A549 (cell line): ENCODE measurements at regions not wholly inside any gene's neighbourhood (a gene's known extent, or its start where the extent isn't known, plus 50 kb on each side); places are given as distances from the start of the nearest gene placed in this dataset.
A peak's percentile ranks its signal among the peaks of the same experiment; 100 is the strongest.

Experiments
- ATAC-seq, 2 experiments: fragments of 200-7000 bp in 1 of 2; fragments of >200 bp in 1 of 2; cut with Nextera tagmentation in 1 of 2; cut with Tn5 transposase in 1 of 2; 3 replicates each; pipeline versions ENCODE4 v1.8.0 to v1.9.1; 2018 to 2020; ENCODE audit warnings: mild to moderate bottlenecking in 1 of 2, moderate library complexity in 1 of 2
- CTCF ChIA-PET: fragments of 300-600 bp; sonication (Branson Sonifier 250); formaldehyde crosslinking; extraction: SDS; loops from one replicate; lab custom pipeline; 2021; ENCODE audit warnings: antibody characterized with exemption, inconsistent platforms; lab: Yijun Ruan, JAX
- POLR2A ChIA-PET: fragments of 350-600 bp; formaldehyde crosslinking; extraction: SDS; loops from one replicate; lab custom pipeline; 2021; ENCODE audit warnings: antibody characterized with exemption, inconsistent platforms; lab: Yijun Ruan, JAX
- DNase-seq, 2 experiments: peaks; one replicate each; pipeline versions ENCODE4 v3.0.0 to v3.0.0-alpha.2; 2011 to 2016; ENCODE audit warnings: low read depth in 1 of 2, low spot score in 1 of 2
- FAIRE-seq: peaks from 2 replicates; lab custom pipeline; 2011; peaks lifted over from hg19 to GRCh38; lab: Jason Lieb, UNC
- H3K27ac ChIP-seq, 2 experiments: fragments of >200 bp; sonication (Bioruptor Twin); formaldehyde crosslinking; 3 replicates each; pipeline ENCODE4 v1.5.1; 2016 to 2017
- H3K4me1 ChIP-seq: fragments of >200 bp; sonication (Bioruptor Twin); formaldehyde crosslinking; 3 replicates; pipeline ENCODE4 v1.6.1; 2016
- H3K4me2 ChIP-seq: fragments of >200 bp; sonication (Bioruptor Twin); formaldehyde crosslinking; 3 replicates; pipeline ENCODE4 v1.6.1; 2016
- H3K4me3 ChIP-seq: fragments of >200 bp; sonication (Bioruptor Twin); formaldehyde crosslinking; 3 replicates; pipeline ENCODE4 v1.5.1; 2016
- H3K9me3 ChIP-seq: fragments of >200 bp; sonication (Bioruptor Twin); formaldehyde crosslinking; 3 replicates; pipeline ENCODE4 v1.6.1; 2016
- CBX2 ChIP-seq: fragments of 200-600 bp; sonication (generic); IDR thresholded peaks from 2 replicates; pipeline ENCODE4 v1.6.1; 2016; ENCODE audit warnings: low read depth, mild to moderate bottlenecking, borderline replicate concordance
- CBX8 ChIP-seq: fragments of 200-600 bp; sonication (generic); IDR thresholded peaks from 2 replicates; pipeline ENCODE4 v1.6.1; 2016
- E2F6 ChIP-seq: IDR thresholded peaks from 2 replicates; pipeline ENCODE4 v1.6.1; 2012; ENCODE audit warnings: low read depth, borderline replicate concordance
- FOSL2 ChIP-seq, 2 experiments: fragments of 450-650 bp in 1 of 2; fragments of >200 bp in 1 of 2; sonication (Bioruptor Twin) in 1 of 2; formaldehyde crosslinking; IDR thresholded peaks; 2 replicates each; pipeline versions ENCODE4 v1.5.0 to v1.6.1; 2016 to 2020; ENCODE audit warnings: mild to moderate bottlenecking in 1 of 2, moderate library complexity in 1 of 2
- HEYL ChIP-seq: fragments of 250-450 bp; sonication (Bioruptor Pico); IDR thresholded peaks from 2 replicates; pipeline ENCODE4 v1.8.0; 2021; ENCODE audit warnings: mild to moderate bottlenecking, moderate library complexity
- HOXB5 ChIP-seq: fragments of 250-450 bp; sonication (Bioruptor Pico); IDR thresholded peaks from 2 replicates; pipeline ENCODE4 v1.5.0; 2020; ENCODE audit warnings: mild to moderate bottlenecking, moderate library complexity
- KDM1A ChIP-seq: fragments of 200-600 bp; sonication (generic); IDR thresholded peaks from 2 replicates; pipeline ENCODE4 v1.6.1; 2016; ENCODE audit warnings: low read depth, mild to moderate bottlenecking
- KDM5A ChIP-seq: fragments of 200-600 bp; sonication (generic); IDR thresholded peaks from 2 replicates; pipeline ENCODE4 v1.6.1; 2016; ENCODE audit warnings: antibody characterized with exemption, mild to moderate bottlenecking
- MAFK ChIP-seq: fragments of 450-650 bp; IDR thresholded peaks from 2 replicates; pipeline ENCODE4 v1.6.1; 2014; ENCODE audit not compliant: partially characterized antibody
- MAX ChIP-seq: IDR thresholded peaks from 2 replicates; pipeline ENCODE4 v1.6.1; 2012
- NFE2L2 ChIP-seq: fragments of 150-350 bp; conservative IDR thresholded peaks from 2 replicates; pipeline ENCODE4 v1.6.1; 2014; ENCODE audit warnings: low read length
- PHF8 ChIP-seq: fragments of 200-600 bp; sonication (generic); IDR thresholded peaks from 2 replicates; pipeline ENCODE4 v1.6.1; 2016; ENCODE audit warnings: low read depth, mild to moderate bottlenecking, antibody characterized with exemption, moderate library complexity, borderline replicate concordance
- RAD21 ChIP-seq, 2 experiments: fragments of >200 bp in 1 of 2; sonication (Bioruptor Twin) in 1 of 2; formaldehyde crosslinking in 1 of 2; IDR thresholded peaks in 1 of 2; conservative IDR thresholded peaks in 1 of 2; 2 replicates in 1 of 2; 3 replicates in 1 of 2; pipeline ENCODE4 v1.6.1; 2012 to 2018; ENCODE audit warnings: inconsistent platforms in 1 of 2
- RFX5 ChIP-seq: fragments of 450-650 bp; IDR thresholded peaks from 2 replicates; pipeline ENCODE4 v1.7.1; 2014; ENCODE audit warnings: antibody characterized with exemption, mild to moderate bottlenecking, moderate library complexity
- SMC3 ChIP-seq: fragments of >200 bp; sonication (Bioruptor Twin); formaldehyde crosslinking; IDR thresholded peaks from 3 replicates; pipeline ENCODE4 v1.6.1; 2018; ENCODE audit warnings: inconsistent platforms
- SREBF2 ChIP-seq: fragments of 450-650 bp; IDR thresholded peaks from 2 replicates; pipeline ENCODE4 v1.6.1; 2014; ENCODE audit warnings: mild to moderate bottlenecking, moderate library complexity
- TFCP2L1 ChIP-seq: fragments of 250-450 bp; sonication (Bioruptor Pico); IDR thresholded peaks from 2 replicates; pipeline ENCODE4 v1.5.0; 2021; ENCODE audit warnings: mild to moderate bottlenecking
- TP53 ChIP-seq: fragments of 250-450 bp; sonication (Bioruptor Pico); IDR thresholded peaks from 2 replicates; pipeline ENCODE4 v1.5.0; 2021; ENCODE audit warnings: mild to moderate bottlenecking, moderate library complexity
- ZC3H11A ChIP-seq: fragments of 450-650 bp; IDR thresholded peaks from 2 replicates; pipeline ENCODE4 v1.6.1; 2014; ENCODE audit warnings: antibody characterized with exemption, mild to moderate bottlenecking
- WGBS: methylation state at CpG from one replicate; pipeline ENCODE4 v1.1.6; 2017; ENCODE audit errors: missing lambda C conversion rate; 5-methylcytosine and 5-hydroxymethylcytosine counted together
- TF ChIP-seq, protein P1 (sequence below): fragments of >200 bp; sonication (Bioruptor Twin); formaldehyde crosslinking; IDR thresholded peaks from 3 replicates; pipeline ENCODE4 v1.5.1; 2016

GRCh38 chr10:29130190-29130673, 158.6 kb upstream of the LYZL1 start (continued):
- TF ChIP-seq CBX2: no peak
- TF ChIP-seq TFCP2L1 (CRISPR knock-in tag): no peak
- TF ChIP-seq FOSL2 (IDR thresholded peaks at IDR 0.05): no peak
- TF ChIP-seq FOSL2 (CRISPR knock-in tag; IDR thresholded peaks at IDR 0.05): no peak
- TF ChIP-seq MAX: no peak
- TF ChIP-seq, protein P1, sequence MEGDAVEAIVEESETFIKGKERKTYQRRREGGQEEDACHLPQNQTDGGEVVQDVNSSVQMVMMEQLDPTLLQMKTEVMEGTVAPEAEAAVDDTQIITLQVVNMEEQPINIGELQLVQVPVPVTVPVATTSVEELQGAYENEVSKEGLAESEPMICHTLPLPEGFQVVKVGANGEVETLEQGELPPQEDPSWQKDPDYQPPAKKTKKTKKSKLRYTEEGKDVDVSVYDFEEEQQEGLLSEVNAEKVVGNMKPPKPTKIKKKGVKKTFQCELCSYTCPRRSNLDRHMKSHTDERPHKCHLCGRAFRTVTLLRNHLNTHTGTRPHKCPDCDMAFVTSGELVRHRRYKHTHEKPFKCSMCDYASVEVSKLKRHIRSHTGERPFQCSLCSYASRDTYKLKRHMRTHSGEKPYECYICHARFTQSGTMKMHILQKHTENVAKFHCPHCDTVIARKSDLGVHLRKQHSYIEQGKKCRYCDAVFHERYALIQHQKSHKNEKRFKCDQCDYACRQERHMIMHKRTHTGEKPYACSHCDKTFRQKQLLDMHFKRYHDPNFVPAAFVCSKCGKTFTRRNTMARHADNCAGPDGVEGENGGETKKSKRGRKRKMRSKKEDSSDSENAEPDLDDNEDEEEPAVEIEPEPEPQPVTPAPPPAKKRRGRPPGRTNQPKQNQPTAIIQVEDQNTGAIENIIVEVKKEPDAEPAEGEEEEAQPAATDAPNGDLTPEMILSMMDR: peak; percentile 56
- TF ChIP-seq, all 56 proteins: peak for 4

DNA sequence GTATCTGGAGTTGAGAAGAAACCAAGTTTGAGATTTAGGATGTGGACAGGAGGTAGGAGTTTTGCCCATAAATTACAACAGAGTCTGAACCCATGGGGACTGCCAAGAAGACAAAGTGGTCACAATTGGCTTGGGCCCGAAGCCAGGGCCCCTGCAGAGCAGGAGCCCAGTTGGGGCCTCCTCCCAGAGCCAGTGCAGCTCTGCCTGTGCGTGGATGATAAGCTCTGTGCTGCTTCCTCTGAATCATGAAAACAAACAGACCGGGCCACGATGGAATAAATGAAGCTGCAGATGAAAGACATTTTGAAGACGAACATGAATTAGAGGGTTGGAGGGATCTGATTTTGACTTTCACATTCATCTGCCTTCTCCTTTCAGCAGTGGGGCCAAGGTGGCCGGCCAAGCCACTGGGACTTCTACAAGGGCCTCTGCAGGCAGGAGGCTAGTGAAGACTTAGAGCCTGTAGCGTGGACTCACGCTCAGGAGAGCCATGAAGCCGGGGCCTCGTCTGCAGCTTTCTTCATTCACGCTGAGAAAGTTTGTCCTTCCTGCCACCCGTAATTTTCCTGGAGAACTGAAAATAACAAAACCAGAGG, 156.8 kb upstream of the LYZL1 start:
- FAIRE-seq (no peak), DNase-seq (no peak), ATAC-seq (peak in 1 of 2 experiments; percentile 61; a peak in 3 of 6 replicates)
- WGBS: 65% methylated on average over 12 of the region's 12 CpGs
- Histone ChIP-seq H3K4me3 (no peak overlapping the region), H3K4me1 (peaks cover 20% of the 10 kb centered on the region), H3K4me2 (peak overlapping the region; percentile 43), H3K27ac (peak overlapping the region; percentile 37 to 73), H3K9me3 (no peaks in the 10 kb centered on the region)
- POLR2A ChIA-PET: no interaction called here
- TF ChIP-seq SREBF2 (no peak), MAX (0 out of 2 replicates have a peak, but pooled peaks have one; percentile 26), KDM1A (no peak), CBX8 (no peak)
- TF ChIP-seq, protein P1: no peak
- CTCF ChIA-PET: interaction anchor here (0.8 to 4.4 kb wide), 11 partner anchors 9 to 468 kb away, joined by 3 to 20 read pairs (median 4); partner anchors contain the start of gene BAMBI

- H3K9me3 ChIP-seq: no peaks in the 10 kb centered on the region
- no peak for FAIRE-seq
- no peak overlapping the region for H3K4me3 ChIP-seq
- peak overlapping the region; percentile 43; the same call in 2 of the 3 replicates for H3K4me2 ChIP-seq
- CTCF ChIA-PET: interaction anchor here (0.8 to 4.4 kb wide), 11 partner anchors 10 to 469 kb away, joined by 3 to 19 read pairs (median 4); partner anchors contain the start of gene BAMBI
- peaks cover 14% of the 10 kb centered on the region for H3K4me1 ChIP-seq
- DNase-seq: no peak
- H3K27ac ChIP-seq: peak overlapping the region; percentile 37 to 73
- 81% methylated on average over 11 of the region's 11 CpGs for WGBS
- POLR2A ChIA-PET: no interaction called here
- TF ChIP-seq CBX8 (no peak), RAD21 (conservative IDR thresholded peaks at IDR 0.05 in 1 of 2, IDR thresholded peaks at IDR 0.05 in 1 of 2) (0 out of 5 replicates have a peak, but pooled peaks of 1 of the 2 experiments have one; percentile 19)
- ATAC-seq: no peak
Measured at GRCh38 chr10:29132551-29133111, 156.2 kb upstream of the LYZL1 start.

DNA sequence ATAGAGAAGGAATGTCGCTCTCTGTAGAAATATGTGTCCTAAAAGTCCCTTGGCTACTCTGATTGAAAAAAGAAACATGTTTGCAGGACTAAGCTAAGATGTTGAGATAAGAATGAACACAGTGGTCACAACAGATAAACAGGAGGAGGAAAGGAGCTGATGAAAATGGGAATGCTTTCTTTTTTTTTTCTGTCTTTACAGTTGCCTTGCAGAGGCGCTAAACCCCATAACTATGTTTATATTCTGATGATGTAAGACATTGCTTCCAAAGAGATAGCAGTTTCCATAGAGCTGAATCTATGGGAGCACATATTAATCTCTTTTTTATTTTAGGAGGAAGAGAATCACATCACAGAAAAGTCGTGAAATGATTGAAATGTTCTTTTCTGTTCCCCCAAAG, 153.5 kb upstream of the LYZL1 start:
- Histone ChIP-seq H3K4me3 (no peak overlapping the region), H3K27ac (no peak overlapping the region), H3K4me2 (no peak overlapping the region), H3K9me3 (no peaks in the 10 kb centered on the region; the same call in 2 of the 3 replicates), H3K4me1 (peaks cover 14% of the 10 kb centered on the region)
- FAIRE-seq (no peak), ATAC-seq (no peak), DNase-seq (no peak)
- ChIA-PET POLR2A (no interaction called here), CTCF (interaction anchor here (0.7 to 4.4 kb wide), 4 partner anchors 91 to 471 kb away, joined by 3 to 19 read pairs (median 4); no protein-coding TSS in a partner anchor)
- 83% methylated on average over 3 of the region's 3 CpGs for WGBS
- TF ChIP-seq, protein P1: no peak
- TF ChIP-seq SREBF2: no peak
- no peak for TF ChIP-seq E2F6
- no peak for TF ChIP-seq ZC3H11A
- no peak for TF ChIP-seq CBX2
- TF ChIP-seq SMC3: no peak
- TF ChIP-seq NFE2L2: no peak
- TF ChIP-seq RFX5: no peak
- TF ChIP-seq CBX8: no peak
- TF ChIP-seq MAFK: no peak
- no peak for TF ChIP-seq HEYL (CRISPR knock-in tag)
- TF ChIP-seq KDM5A: no peak
- TF ChIP-seq HOXB5 (CRISPR knock-in tag): no peak
- TF ChIP-seq PHF8: no peak
- no peak for TF ChIP-seq TP53
- TF ChIP-seq RAD21 (conservative IDR thresholded peaks at IDR 0.05 in 1 of 2, IDR thresholded peaks at IDR 0.05 in 1 of 2): no peak
